ENCODE measurements at regions not wholly inside any gene's neighbourhood (a gene's known extent, or its start where the extent isn't known, plus 50 kb on each side); places are given as distances from the start of the nearest gene placed in this dataset.

DNA sequence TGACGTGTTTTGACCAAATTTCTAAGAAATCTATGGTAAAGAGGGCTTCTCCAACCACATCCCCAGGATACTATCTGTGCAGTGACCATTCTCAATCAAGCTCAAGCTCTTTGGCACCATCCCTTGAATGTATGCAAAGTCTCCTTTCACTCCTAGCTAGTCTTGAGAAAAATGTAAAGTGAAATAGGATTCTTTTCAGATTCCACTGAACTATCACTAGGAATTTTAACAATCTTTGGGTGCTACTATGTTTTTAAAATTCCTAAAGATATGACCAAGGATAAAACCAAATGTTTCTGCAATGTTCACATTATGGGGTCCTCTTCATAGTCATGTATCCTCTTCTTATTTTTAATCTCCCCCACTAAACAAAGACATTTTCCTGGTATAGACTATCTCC is 107.8 kb downstream of the TMCO5A start:
- no peak for DNase-seq (ENCODE audit: low read depth, low spot score)
- H3K4me3 ChIP-seq (ENCODE audit: low read length) = no peak overlapping the region

GRCh38 chr15:38042707-38043445 is 108.4 kb downstream of the TMCO5A start:
- no peak overlapping the region for H3K4me3 ChIP-seq (ENCODE audit: low read length)
- no peak for DNase-seq (ENCODE audit: low read depth, low spot score)

GRCh38 chr15:38046257-38047051 is 112.0 kb downstream of the TMCO5A start:
- H3K4me3 ChIP-seq (ENCODE audit: low read length) = no peak overlapping the region
- no peak for DNase-seq (ENCODE audit: low read depth, low spot score)

DNA sequence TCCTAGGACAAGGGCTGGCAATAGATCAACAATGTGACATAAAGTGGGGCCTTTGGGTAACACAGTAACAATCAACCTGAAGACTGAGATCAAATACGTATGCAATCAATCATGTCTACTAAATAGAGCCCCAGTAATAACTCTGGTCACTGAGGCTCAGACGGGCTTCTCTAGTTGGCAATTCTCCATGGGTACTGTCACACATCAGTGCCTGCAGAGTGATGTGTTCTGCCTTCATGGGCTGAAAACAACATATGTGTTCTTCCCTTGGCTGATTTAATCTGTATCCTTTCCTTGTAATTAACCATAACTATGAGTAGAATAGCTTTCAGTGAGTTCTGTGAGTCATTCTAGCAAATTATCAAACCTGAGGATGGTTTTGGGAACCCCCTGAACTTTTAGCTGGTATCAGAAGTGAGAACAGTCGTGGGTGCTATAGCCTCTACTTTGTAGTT is 113.6 kb downstream of the TMCO5A start:
- no peak overlapping the region for H3K4me3 ChIP-seq (ENCODE audit: low read length)
- DNase-seq (ENCODE audit: low read depth, low spot score) = no peak

DNA sequence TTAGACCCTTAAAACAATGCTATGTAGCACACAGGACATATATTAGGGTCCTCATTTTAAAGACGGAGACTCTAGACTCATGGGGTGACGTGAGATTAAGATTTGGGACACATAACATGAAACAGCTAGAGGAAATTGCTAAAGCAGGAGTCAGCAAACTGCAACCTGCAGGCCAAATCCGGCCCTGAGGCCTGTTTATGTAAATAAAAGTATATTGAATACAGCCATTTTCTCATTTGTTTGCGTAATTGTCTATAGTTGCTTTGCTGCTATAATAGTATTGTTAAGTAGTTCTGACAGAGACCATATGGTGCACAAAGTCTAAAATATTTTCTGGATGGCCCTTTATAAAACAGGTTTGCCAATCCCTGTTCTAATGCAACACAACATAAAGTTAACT is 115.5 kb downstream of the TMCO5A start:
- no peak for DNase-seq (ENCODE audit: low read depth, low spot score)
- H3K4me3 ChIP-seq (ENCODE audit: low read length) = no peak overlapping the region

- no peak for DNase-seq (ENCODE audit: low read depth, low spot score)
- H3K4me3 ChIP-seq (ENCODE audit: low read length) = no peak overlapping the region
These were observed 116.3 kb downstream of the TMCO5A start for GRCh38 chr15:38050529-38051448.

GRCh38 chr15:38053205-38053604 is 118.8 kb downstream of the TMCO5A start:
- no peak overlapping the region for H3K4me3 ChIP-seq (ENCODE audit: low read length)
- DNase-seq (ENCODE audit: low read depth, low spot score) = no peak

DNA sequence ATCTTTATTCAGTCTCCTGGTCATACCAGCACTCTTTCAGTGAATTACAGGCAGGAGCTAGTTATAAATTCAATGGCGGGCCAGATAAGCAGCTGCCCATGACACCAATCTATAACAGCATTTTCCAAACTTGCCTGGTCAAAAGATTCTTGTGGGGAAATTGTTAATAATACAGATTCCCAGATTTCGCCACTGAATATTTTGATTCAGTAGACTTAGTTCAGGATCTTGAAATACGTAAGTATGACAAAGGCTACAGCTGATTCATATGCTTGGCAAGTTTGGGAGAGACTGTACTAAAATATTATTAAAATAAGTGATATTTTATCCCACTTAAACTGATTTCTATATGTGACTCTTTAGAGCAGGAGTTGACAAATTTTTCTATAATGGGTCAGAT is 119.3 kb downstream of the TMCO5A start:
- no peak for DNase-seq (ENCODE audit: low read depth, low spot score)

GRCh38 chr15:38054488-38054887 is 120.0 kb downstream of the TMCO5A start:
- no peak overlapping the region for H3K4me3 ChIP-seq (ENCODE audit: low read length)
- DNase-seq (ENCODE audit: low read depth, low spot score) = no peak

More for the DNA sequence above, 119.3 kb downstream of the TMCO5A start:
- no peak overlapping the region for H3K4me3 ChIP-seq (ENCODE audit: low read length)

GRCh38 chr15:38058596-38059075 is 124.2 kb downstream of the TMCO5A start:
- DNase-seq (ENCODE audit: low read depth, low spot score) = no peak
- no peak overlapping the region for H3K4me3 ChIP-seq (ENCODE audit: low read length)

GRCh38 chr15:38059665-38060064 is 125.2 kb downstream of the TMCO5A start:
- H3K4me3 ChIP-seq (ENCODE audit: low read length) = no peak overlapping the region
- DNase-seq (ENCODE audit: low read depth, low spot score) = no peak

GRCh38 chr15:38061856-38062649 is 127.6 kb downstream of the TMCO5A start:
- peak; percentile 17 for DNase-seq (ENCODE audit: low read depth, low spot score)
- H3K4me3 ChIP-seq (ENCODE audit: low read length) = no peak overlapping the region

GRCh38 chr15:38062696-38063095 is 128.3 kb downstream of the TMCO5A start:
- H3K4me3 ChIP-seq (ENCODE audit: low read length) = no peak overlapping the region
- no peak for DNase-seq (ENCODE audit: low read depth, low spot score)

DNA sequence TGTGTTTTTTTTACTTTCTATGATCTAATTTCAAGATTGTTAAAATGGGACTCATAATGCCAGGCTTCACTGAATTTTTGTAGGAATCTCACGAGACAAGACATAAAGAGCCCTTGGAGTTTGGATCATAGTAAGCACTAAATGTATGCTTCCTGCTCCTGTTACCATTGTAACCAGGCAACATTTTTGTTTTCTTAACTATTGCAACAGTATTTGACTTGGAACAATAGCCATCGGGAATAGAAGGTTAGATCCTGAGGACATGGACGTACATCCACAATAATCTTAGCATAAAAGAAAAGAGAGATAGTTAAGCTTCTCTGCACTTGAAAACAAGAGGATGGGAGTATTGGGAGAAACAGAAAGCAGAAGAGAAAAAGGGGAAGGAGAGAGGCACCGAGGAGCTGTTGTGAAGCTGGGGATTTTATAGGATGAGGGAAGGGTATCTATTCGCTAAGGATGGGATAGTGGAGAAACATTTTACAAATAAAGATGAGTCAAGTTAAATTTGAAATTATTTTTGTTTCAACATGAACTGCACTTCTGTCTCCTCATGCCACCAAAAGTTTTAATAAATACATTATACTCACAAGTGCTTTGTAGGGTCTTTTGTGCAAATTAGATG is 131.4 kb downstream of the TMCO5A start:
- no peak overlapping the region for H3K4me3 ChIP-seq (ENCODE audit: low read length)
- DNase-seq (ENCODE audit: low read depth, low spot score) = no peak

DNA sequence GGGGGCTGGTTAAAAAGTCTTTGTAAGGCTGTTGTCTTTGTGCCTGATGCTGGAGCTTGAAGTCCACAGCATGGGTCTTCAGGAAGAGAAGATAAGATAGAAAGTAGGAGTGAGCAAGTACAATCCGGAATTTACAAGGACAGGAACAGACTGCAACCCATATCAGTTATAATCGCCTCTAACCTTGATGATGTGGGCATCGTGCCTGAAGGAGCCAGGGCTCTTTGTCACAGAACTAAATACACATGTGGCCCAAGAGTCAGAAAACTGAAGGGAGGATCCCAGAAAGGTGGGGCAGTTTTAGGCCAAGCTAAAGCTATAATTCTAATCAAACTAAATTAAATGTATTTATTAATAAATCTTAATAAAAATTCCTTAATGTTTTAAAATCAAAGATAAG is 132.2 kb downstream of the TMCO5A start:
- no peak overlapping the region for H3K4me3 ChIP-seq (ENCODE audit: low read length)
- no peak for DNase-seq (ENCODE audit: low read depth, low spot score)

DNA sequence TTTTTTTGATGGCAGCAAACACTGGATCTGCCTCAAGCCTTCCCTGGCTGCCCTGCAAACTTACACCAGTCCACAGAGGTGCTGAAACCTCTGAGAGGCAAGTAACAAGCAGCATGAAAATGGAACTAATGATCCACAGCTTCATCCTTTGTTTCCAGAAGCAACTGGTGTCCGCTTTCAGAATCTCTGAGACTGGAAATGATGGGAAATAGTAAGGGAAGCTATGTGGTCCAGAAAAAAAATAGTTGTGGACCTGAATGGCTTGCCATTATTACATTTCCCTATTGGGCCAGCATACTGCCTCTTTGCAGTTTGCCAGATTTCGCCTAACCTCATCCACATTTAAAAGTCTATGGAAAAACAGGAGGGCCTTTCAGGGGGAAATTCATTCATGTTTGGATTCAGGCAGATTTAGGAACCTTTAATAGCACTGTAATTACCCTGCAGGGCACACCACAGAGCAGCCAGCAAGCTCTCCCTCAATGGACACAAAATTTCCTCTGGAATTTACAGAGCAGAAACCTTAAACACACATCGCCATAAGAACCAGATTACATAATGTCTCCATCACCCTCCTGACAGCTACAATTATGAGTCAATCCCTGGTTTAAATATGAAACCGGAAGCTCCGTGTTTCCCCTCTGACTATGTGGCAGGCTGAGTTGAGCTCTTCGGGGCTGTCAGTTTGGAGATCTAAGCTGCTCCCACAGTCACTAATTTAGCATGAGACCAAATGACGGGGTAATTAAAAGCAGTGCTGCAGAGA is 134.4 kb downstream of the TMCO5A start:
- H3K4me3 ChIP-seq (ENCODE audit: low read length) = no peak overlapping the region
- DNase-seq (ENCODE audit: low read depth, low spot score) = peak; percentile 25

DNA sequence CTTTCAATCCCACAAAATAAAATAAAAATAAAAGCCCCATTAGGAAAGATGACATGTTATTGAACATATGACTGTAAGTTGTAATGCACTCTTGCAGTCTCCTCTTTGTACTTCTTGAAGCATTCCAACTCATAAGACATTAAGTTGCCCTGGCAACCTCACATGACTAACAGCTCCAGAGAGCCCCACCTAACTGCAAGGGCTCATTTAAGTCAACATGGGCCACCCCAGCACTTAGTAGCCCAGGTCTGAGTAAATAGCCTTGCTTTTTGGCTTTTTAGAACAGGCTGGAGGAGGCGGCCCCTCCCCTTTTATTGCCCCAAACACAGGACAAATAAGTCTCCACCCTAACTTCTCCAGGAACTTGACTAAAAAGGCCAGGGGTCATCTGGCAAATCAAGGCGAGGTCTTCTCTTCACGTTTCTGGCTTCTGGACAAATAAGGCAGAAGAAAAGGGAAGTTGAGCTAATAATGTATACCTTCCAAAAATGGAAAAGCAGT is 135.1 kb downstream of the TMCO5A start:
- no peak overlapping the region for H3K4me3 ChIP-seq (ENCODE audit: low read length)
- DNase-seq (ENCODE audit: low read depth, low spot score) = no peak

Data from Jurkat, Clone E6-1 (cell line).